ENCODE measurements at regions not wholly inside any gene's neighbourhood (a gene's known extent, or its start where the extent isn't known, plus 50 kb on each side); places are given as distances from the start of the nearest gene placed in this dataset.

- no peak overlapping the region for H3K4me3 ChIP-seq (ENCODE audit: low read length in 3 of 3)
- intact Hi-C loops (cut with DNase I): no loop called here
- no peak for FAIRE-seq
- no peak overlapping the region for H3K9ac ChIP-seq (ENCODE audit: low read length in 3 of 3)
- H3K27me3 ChIP-seq (ENCODE audit: control insufficient read depth, insufficient read depth, low read length): no peaks in the 10 kb centered on the region
- H3K4me1 ChIP-seq (ENCODE audit: control insufficient read depth in 2 of 3, insufficient read depth in 2 of 3, low read depth in 1 of 3, low read length in 3 of 3): peaks cover 0 to 5% (median 4%) of the 10 kb centered on the region in 3 donors
- no peaks in the 10 kb centered on the region for H3K9me3 ChIP-seq (ENCODE audit: control insufficient read depth in 2 of 3, insufficient read depth in 1 of 3, low read length in 3 of 3)
- no peaks in the 10 kb centered on the region for H3K36me3 ChIP-seq (ENCODE audit: control insufficient read depth in 2 of 3, insufficient read depth in 3 of 3, low read length in 3 of 3)
- no peak overlapping the region for H3K27ac ChIP-seq (ENCODE audit: low read depth in 2 of 2, low read length in 2 of 2)
- peak in 3 of 5 donors; percentile 32 to 63 (median 48) for DNase-seq
- no peak for TF ChIP-seq CTCF (IDR thresholded peaks at IDR 0.05; ENCODE audit: borderline replicate concordance, extremely low read depth, insufficient read depth)
These were observed 254.1 kb upstream of the IGFBP3 start for GRCh38 chr7:46175221-46175620.

GRCh38 chr7:46174196-46174580 is 253.1 kb upstream of the IGFBP3 start:
- Histone ChIP-seq H3K27me3 (ENCODE audit: control insufficient read depth, insufficient read depth, low read length) (no peaks in the 10 kb centered on the region), H3K4me3 (ENCODE audit: low read length in 3 of 3) (no peak overlapping the region), H3K9me3 (ENCODE audit: control insufficient read depth in 2 of 3, insufficient read depth in 1 of 3, low read length in 3 of 3) (no peaks in the 10 kb centered on the region), H3K4me1 (ENCODE audit: control insufficient read depth in 2 of 3, insufficient read depth in 2 of 3, low read depth in 1 of 3, low read length in 3 of 3) (peaks cover 0 to 5% (median 4%) of the 10 kb centered on the region in 3 donors), H3K9ac (ENCODE audit: low read length in 3 of 3) (no peak overlapping the region), H3K36me3 (ENCODE audit: control insufficient read depth in 2 of 3, insufficient read depth in 3 of 3, low read length in 3 of 3) (no peaks in the 10 kb centered on the region), H3K27ac (ENCODE audit: low read depth in 2 of 2, low read length in 2 of 2) (no peak overlapping the region)
- intact Hi-C loops (cut with DNase I): no loop called here
- no peak for TF ChIP-seq CTCF (IDR thresholded peaks at IDR 0.05; ENCODE audit: borderline replicate concordance, extremely low read depth, insufficient read depth)
- FAIRE-seq (no peak), DNase-seq (peak in 1 of 5 donors; percentile 57)

- FAIRE-seq (no peak), DNase-seq (peak; percentile 72 to 87 (median 84))
- Histone ChIP-seq H3K27me3 (ENCODE audit: control insufficient read depth, insufficient read depth, low read length) (no peaks in the 10 kb centered on the region), H3K4me3 (ENCODE audit: low read length in 3 of 3) (no peak overlapping the region), H3K4me1 (ENCODE audit: control insufficient read depth in 2 of 3, insufficient read depth in 2 of 3, low read depth in 1 of 3, low read length in 3 of 3) (peaks cover 0 to 5% (median 4%) of the 10 kb centered on the region in 3 donors), H3K9ac (ENCODE audit: low read length in 3 of 3) (no peak overlapping the region), H3K9me3 (ENCODE audit: control insufficient read depth in 2 of 3, insufficient read depth in 1 of 3, low read length in 3 of 3) (no peaks in the 10 kb centered on the region), H3K27ac (ENCODE audit: low read depth in 2 of 2, low read length in 2 of 2) (peak overlapping the region in 1 of 2 donors; percentile 9), H3K36me3 (ENCODE audit: control insufficient read depth in 2 of 3, insufficient read depth in 3 of 3, low read length in 3 of 3) (no peaks in the 10 kb centered on the region)
- intact Hi-C loops (cut with DNase I): no loop called here
- TF ChIP-seq CTCF (IDR thresholded peaks at IDR 0.05; ENCODE audit: borderline replicate concordance, extremely low read depth, insufficient read depth): no peak
These were observed 252.6 kb upstream of the IGFBP3 start for GRCh38 chr7:46173476-46174195.
